HCT116 (cell line): ENCODE measurements at regions not wholly inside any gene's neighbourhood (a gene's known extent, or its start where the extent isn't known, plus 50 kb on each side); places are given as distances from the start of the nearest gene placed in this dataset.

Experiments used
- ATAC-seq: fragments of 200-7000 bp; cut with Tn5 transposase; 2 replicates; pipeline ENCODE4 v1.9.1; 2020; ENCODE audit warnings: mild to moderate bottlenecking, moderate library complexity
- BruUV-seq: library from RNA; stranded (reverse); fragments of 400-500 nt; replicated peaks from 2 replicates; lab custom pipeline; 2021; lab: Mats Ljungman, UMichigan
- CTCF ChIA-PET: fragments of 300-600 bp; sonication (Branson Sonifier 250); formaldehyde crosslinking; loops from one replicate; lab custom pipeline; 2021; ENCODE audit warnings: antibody characterized with exemption; lab: Charles Lee
- POLR2A ChIA-PET: fragments of 300-600, 350-600 bp; sonication (Branson Sonifier 250); formaldehyde crosslinking; loops from one replicate; lab custom pipeline; 2021; ENCODE audit warnings: antibody characterized with exemption; lab: Charles Lee
- RAD21 ChIA-PET, 2 experiments: fragments of 300-600 bp; sonication (Branson Sonifier 250); formaldehyde crosslinking; loops; one replicate each; lab custom pipeline; 2023; ENCODE audit warnings: low total read pairs in 2 of 2; ENCODE audit not compliant: uncharacterized antibody in 2 of 2, unreplicated experiment in 2 of 2, low non-redundant PET in 1 of 2; lab: Charles Lee
- DNase-seq: peaks from one replicate; pipeline ENCODE4 v3.0.0-alpha.2; 2010; ENCODE audit warnings: low read depth, low spot score
- H2AFZ ChIP-seq: fragments of 200-600 bp; shearing (Covaris generic), sonication (generic); 2 replicates; pipeline ENCODE4 v1.6.1; 2017; ENCODE audit warnings: low read depth, mixed run types, mixed read lengths, antibody characterized with exemption, low read length; ENCODE audit not compliant: poor library complexity, severe bottlenecking
- H3K27ac ChIP-seq: 2 replicates; pipeline ENCODE4 v1.5.1; 2012; ENCODE audit warnings: low read depth, low read length
- H3K27me3 ChIP-seq: fragments of 200-600 bp; sonication (generic); 2 replicates; pipeline ENCODE4 v1.6.1; 2016; ENCODE audit warnings: mixed run types, low read length, mixed read lengths; ENCODE audit not compliant: insufficient read depth
- H3K36me3 ChIP-seq, 2 experiments: fragments of 200-500 bp in 1 of 2; fragments of 200-600 bp in 1 of 2; sonication (Bioruptor generic) in 1 of 2; sonication (generic) in 1 of 2; 2 replicates each; pipeline versions ENCODE4 v1.5.1 to v1.6.1; 2014 to 2016; ENCODE audit warnings: low read length in 2 of 2, inconsistent platforms in 1 of 2, mixed read lengths in 1 of 2, mixed run types in 1 of 2; ENCODE audit not compliant: insufficient read depth in 2 of 2, control insufficient read depth in 1 of 2
- H3K4me1 ChIP-seq, 2 experiments: fragments of 200-600 bp in 1 of 2; sonication (generic) in 1 of 2; 2 replicates each; pipeline versions ENCODE4 v1.5.1 to v1.6.1; 2012 to 2017; ENCODE audit warnings: low read length in 2 of 2, inconsistent platforms in 1 of 2, mild to moderate bottlenecking in 1 of 2, mixed read lengths in 1 of 2, mixed run types in 1 of 2, moderate library complexity in 1 of 2; ENCODE audit not compliant: insufficient read depth in 2 of 2, control insufficient read depth in 1 of 2
- H3K4me2 ChIP-seq: fragments of 200-600 bp; sonication (generic); 2 replicates; pipeline ENCODE4 v1.6.1; 2017; ENCODE audit warnings: mixed run types, low read length, mixed read lengths
- H3K4me3 ChIP-seq, 2 experiments: fragments of 200-600 bp in 1 of 2; sonication (generic) in 1 of 2; replicated peaks in 1 of 2; 2 replicates each; pipeline ENCODE4 v1.5.1; 2011 to 2016; ENCODE audit warnings: low read length in 2 of 2, control low read depth in 1 of 2, low read depth in 1 of 2, mild to moderate bottlenecking in 1 of 2, mixed read lengths in 1 of 2, mixed run types in 1 of 2
- H3K79me2 ChIP-seq: fragments of 200-600 bp; sonication (generic); 2 replicates; pipeline ENCODE4 v1.6.1; 2017; ENCODE audit warnings: mild to moderate bottlenecking, mixed run types, low read length, moderate library complexity, mixed read lengths; ENCODE audit not compliant: insufficient read depth
- H3K9ac ChIP-seq: fragments of 200-600 bp; sonication (generic); 2 replicates; pipeline ENCODE4 v1.6.1; 2016; ENCODE audit warnings: low read length, mixed read lengths
- H3K9me2 ChIP-seq: fragments of 200-600 bp; sonication (generic), shearing (Covaris generic); 2 replicates; pipeline ENCODE4 v1.6.1; 2017; ENCODE audit warnings: mixed run types, mild to moderate bottlenecking, moderate library complexity; ENCODE audit not compliant: insufficient read depth
- H3K9me3 ChIP-seq, 2 experiments: fragments of 200-500 bp in 1 of 2; fragments of 200-600 bp in 1 of 2; sonication (Bioruptor generic) in 1 of 2; sonication (generic) in 1 of 2; 2 replicates each; pipeline ENCODE4 v1.6.1; 2014 to 2017; ENCODE audit warnings: low read length in 2 of 2, mixed read lengths in 2 of 2, inconsistent platforms in 1 of 2, low read depth in 1 of 2, mild to moderate bottlenecking in 1 of 2, mixed run types in 1 of 2, moderate library complexity in 1 of 2; ENCODE audit not compliant: control insufficient read depth in 1 of 2, insufficient read depth in 1 of 2
- H4K20me1 ChIP-seq: fragments of 200-600 bp; sonication (generic), shearing (Covaris generic); 2 replicates; pipeline ENCODE4 v1.6.1; 2017; ENCODE audit warnings: mixed run types, mild to moderate bottlenecking, moderate library complexity; ENCODE audit not compliant: insufficient read depth
- CBX3 ChIP-seq: IDR thresholded peaks from 2 replicates; pipeline ENCODE4 v1.6.1; 2012; ENCODE audit warnings: low read depth
- CEBPB ChIP-seq: IDR thresholded peaks from 2 replicates; pipeline ENCODE4 v1.6.1; 2012; ENCODE audit warnings: low read depth
- EGR1 ChIP-seq: IDR thresholded peaks from 2 replicates; pipeline ENCODE4 v1.6.1; 2012; ENCODE audit warnings: low read depth
- ELF1 ChIP-seq: IDR thresholded peaks from 2 replicates; pipeline ENCODE4 v1.6.1; 2012; ENCODE audit warnings: low read depth, borderline replicate concordance
- FOSL1 ChIP-seq: IDR thresholded peaks from 2 replicates; pipeline ENCODE4 v1.6.1; 2012; ENCODE audit warnings: low read depth
- JUND ChIP-seq: IDR thresholded peaks from 2 replicates; pipeline ENCODE4 v1.6.1; 2012
- POLR2AphosphoS5 ChIP-seq: IDR thresholded peaks from 2 replicates; pipeline ENCODE4 v1.6.1; 2011; ENCODE audit warnings: mild to moderate bottlenecking, low read depth, low read length, moderate library complexity
- TCF7L2 ChIP-seq: IDR thresholded peaks from 2 replicates; pipeline ENCODE4 v1.7.0; 2011; ENCODE audit warnings: borderline replicate concordance, inconsistent platforms; ENCODE audit not compliant: insufficient read depth, insufficient read length; ENCODE audit errors: extremely low read depth
- YY1 ChIP-seq: IDR thresholded peaks from 2 replicates; pipeline ENCODE4 v1.6.1; 2011; ENCODE audit warnings: low read length, low read depth, moderate library complexity, mild to moderate bottlenecking; ENCODE audit not compliant: insufficient replicate concordance; ENCODE audit errors: extremely low read depth
- ZNF274 ChIP-seq: fragments of 200-500 bp; sonication (Bioruptor generic); IDR thresholded peaks from 2 replicates; pipeline ENCODE4 v1.6.1; 2014; ENCODE audit warnings: mild to moderate bottlenecking, low read depth, low read length, inconsistent platforms
- intact Hi-C: fragments of 100-400 bp; cut with micrococcal nuclease; formaldehyde crosslinking; loops from 2 replicates; pipeline ENCODE4 v1.10.0; 2022
- TF ChIP-seq, protein P1 (sequence below): IDR thresholded peaks from 2 replicates; pipeline ENCODE4 v1.6.1; 2012; ENCODE audit warnings: low read depth
- TF ChIP-seq, protein P2 (sequence below), 3 experiments: fragments of 200-600 bp in 1 of 3; sonication (generic) in 1 of 3; IDR thresholded peaks in 2 of 3; conservative IDR thresholded peaks in 1 of 3; 2 replicates each; pipeline ENCODE4 v1.5.1; 2012 to 2017; ENCODE audit warnings: low read depth in 2 of 3, low read length in 2 of 3, antibody characterized with exemption in 1 of 3, borderline replicate concordance in 1 of 3, control low read depth in 1 of 3, mild to moderate bottlenecking in 1 of 3, mixed read lengths in 1 of 3, mixed run types in 1 of 3, moderate library complexity in 1 of 3; ENCODE audit not compliant: insufficient read depth in 1 of 3

DNA sequence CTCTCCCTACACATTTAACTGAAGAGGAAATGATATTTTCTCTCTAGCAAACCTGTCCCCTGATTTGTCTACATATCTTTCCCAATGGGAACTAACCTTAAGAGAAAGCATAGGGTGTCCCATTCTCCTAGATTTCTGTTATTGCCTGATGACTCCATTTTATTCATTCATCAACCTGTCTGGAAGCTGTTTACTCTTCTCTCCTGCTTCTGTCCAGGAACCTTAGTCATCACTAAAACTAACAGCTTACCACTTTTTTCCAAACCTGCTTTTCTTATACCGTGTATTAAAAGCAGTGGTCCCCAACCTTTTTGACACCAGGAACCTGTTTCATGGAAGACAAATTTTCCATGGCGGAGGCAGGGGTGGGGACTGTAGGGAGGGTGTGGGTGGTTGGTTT lies 473.3 kb upstream of the PCDH15 start:
- Histone ChIP-seq H3K79me2 (no peaks in the 10 kb centered on the region), H3K4me1 (no peaks in the 10 kb centered on the region), H2AFZ (no peak overlapping the region), H3K4me3 (no peak overlapping the region), H3K27me3 (no peaks in the 10 kb centered on the region), H3K36me3 (no peaks in the 10 kb centered on the region), H3K4me2 (no peak overlapping the region), H3K9ac (no peak overlapping the region), H3K9me2 (no peaks in the 10 kb centered on the region), H3K27ac (no peak overlapping the region), H3K9me3 (peaks cover 0 to 14% of the 10 kb centered on the region in 2 experiments; a peak in 2 of 4 replicates), H4K20me1 (no peaks in the 10 kb centered on the region)
- no TSS peak for BruUV-seq
- ChIA-PET CTCF (no interaction called here), RAD21 (no interaction called here), POLR2A (no interaction called here)
- intact Hi-C loops, result no loop called here
- DNase-seq, result no peak
- ATAC-seq, result no peak
- TF ChIP-seq EGR1 (no peak), JUND (no peak), ELF1 (no peak), CBX3 (no peak), CEBPB (no peak)
- TF ChIP-seq, protein P1, sequence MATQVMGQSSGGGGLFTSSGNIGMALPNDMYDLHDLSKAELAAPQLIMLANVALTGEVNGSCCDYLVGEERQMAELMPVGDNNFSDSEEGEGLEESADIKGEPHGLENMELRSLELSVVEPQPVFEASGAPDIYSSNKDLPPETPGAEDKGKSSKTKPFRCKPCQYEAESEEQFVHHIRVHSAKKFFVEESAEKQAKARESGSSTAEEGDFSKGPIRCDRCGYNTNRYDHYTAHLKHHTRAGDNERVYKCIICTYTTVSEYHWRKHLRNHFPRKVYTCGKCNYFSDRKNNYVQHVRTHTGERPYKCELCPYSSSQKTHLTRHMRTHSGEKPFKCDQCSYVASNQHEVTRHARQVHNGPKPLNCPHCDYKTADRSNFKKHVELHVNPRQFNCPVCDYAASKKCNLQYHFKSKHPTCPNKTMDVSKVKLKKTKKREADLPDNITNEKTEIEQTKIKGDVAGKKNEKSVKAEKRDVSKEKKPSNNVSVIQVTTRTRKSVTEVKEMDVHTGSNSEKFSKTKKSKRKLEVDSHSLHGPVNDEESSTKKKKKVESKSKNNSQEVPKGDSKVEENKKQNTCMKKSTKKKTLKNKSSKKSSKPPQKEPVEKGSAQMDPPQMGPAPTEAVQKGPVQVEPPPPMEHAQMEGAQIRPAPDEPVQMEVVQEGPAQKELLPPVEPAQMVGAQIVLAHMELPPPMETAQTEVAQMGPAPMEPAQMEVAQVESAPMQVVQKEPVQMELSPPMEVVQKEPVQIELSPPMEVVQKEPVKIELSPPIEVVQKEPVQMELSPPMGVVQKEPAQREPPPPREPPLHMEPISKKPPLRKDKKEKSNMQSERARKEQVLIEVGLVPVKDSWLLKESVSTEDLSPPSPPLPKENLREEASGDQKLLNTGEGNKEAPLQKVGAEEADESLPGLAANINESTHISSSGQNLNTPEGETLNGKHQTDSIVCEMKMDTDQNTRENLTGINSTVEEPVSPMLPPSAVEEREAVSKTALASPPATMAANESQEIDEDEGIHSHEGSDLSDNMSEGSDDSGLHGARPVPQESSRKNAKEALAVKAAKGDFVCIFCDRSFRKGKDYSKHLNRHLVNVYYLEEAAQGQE, result no peak

DNA sequence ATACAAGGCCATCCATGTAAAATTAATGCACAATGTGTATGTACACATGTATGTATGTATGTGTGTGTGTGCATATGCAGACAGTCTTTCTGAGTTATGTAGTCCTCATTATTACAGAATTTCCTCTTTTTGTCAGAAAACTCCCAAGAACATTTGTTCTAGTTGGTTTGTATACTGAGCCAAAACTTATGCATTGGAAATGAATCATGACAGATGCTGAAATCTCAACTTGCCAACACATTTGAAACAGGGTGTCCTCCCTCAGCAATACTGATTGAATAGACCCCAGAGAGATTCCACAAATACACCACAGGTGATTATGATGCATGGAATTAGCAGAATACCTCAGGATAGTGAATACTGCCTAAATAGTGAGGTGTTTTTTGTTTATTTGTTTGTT lies 472.9 kb upstream of the PCDH15 start:
- Histone ChIP-seq H3K27me3 (no peaks in the 10 kb centered on the region), H2AFZ (no peak overlapping the region), H3K79me2 (no peaks in the 10 kb centered on the region), H3K9ac (no peak overlapping the region), H3K4me3 (no peak overlapping the region), H4K20me1 (no peaks in the 10 kb centered on the region), H3K9me3 (peaks cover 0 to 12% of the 10 kb centered on the region in 2 experiments; a peak in 2 of 4 replicates), H3K4me2 (no peak overlapping the region), H3K36me3 (no peaks in the 10 kb centered on the region), H3K27ac (no peak overlapping the region), H3K4me1 (no peaks in the 10 kb centered on the region), H3K9me2 (no peaks in the 10 kb centered on the region)
- no TSS peak for BruUV-seq
- intact Hi-C loops, result no loop called here
- TF ChIP-seq YY1, result no peak
- TF ChIP-seq ZNF274, result no peak
- no peak for TF ChIP-seq POLR2AphosphoS5
- TF ChIP-seq TCF7L2, result no peak
- TF ChIP-seq FOSL1, result no peak
- TF ChIP-seq, protein P2, sequence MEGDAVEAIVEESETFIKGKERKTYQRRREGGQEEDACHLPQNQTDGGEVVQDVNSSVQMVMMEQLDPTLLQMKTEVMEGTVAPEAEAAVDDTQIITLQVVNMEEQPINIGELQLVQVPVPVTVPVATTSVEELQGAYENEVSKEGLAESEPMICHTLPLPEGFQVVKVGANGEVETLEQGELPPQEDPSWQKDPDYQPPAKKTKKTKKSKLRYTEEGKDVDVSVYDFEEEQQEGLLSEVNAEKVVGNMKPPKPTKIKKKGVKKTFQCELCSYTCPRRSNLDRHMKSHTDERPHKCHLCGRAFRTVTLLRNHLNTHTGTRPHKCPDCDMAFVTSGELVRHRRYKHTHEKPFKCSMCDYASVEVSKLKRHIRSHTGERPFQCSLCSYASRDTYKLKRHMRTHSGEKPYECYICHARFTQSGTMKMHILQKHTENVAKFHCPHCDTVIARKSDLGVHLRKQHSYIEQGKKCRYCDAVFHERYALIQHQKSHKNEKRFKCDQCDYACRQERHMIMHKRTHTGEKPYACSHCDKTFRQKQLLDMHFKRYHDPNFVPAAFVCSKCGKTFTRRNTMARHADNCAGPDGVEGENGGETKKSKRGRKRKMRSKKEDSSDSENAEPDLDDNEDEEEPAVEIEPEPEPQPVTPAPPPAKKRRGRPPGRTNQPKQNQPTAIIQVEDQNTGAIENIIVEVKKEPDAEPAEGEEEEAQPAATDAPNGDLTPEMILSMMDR (IDR thresholded peaks at IDR 0.05 in 2 of 3, conservative IDR thresholded peaks at IDR 0.05 in 1 of 3; ENCODE audit: borderline replicate concordance in 1 of 3, insufficient read depth in 1 of 3, low read depth in 2 of 3, low read length in 2 of 3), result no peak
- ATAC-seq (no peak), DNase-seq (no peak)
- CTCF ChIA-PET, result no interaction called here
- POLR2A ChIA-PET, result no interaction called here
- RAD21 ChIA-PET, result no interaction called here
